Liver (tissue), 8 donors: ENCODE measurements at regions not wholly inside any gene's neighbourhood (a gene's known extent, or its start where the extent isn't known, plus 50 kb on each side); places are given as distances from the start of the nearest gene placed in this dataset.

Source experiments
- DNase-seq: peaks from one replicate; pipeline ENCODE4 v3.0.0-alpha.2; 2017; ENCODE audit warnings: low spot score
- H3K27ac ChIP-seq, 2 donors: one replicate each; pipeline ENCODE4 v1.7.0; 2013; ENCODE audit warnings: inconsistent platforms in 2 of 2, low read length in 2 of 2, control low read depth in 1 of 2, low read depth in 1 of 2, mild to moderate bottlenecking in 1 of 2
- H3K27me3 ChIP-seq, 4 donors: one replicate each; pipeline versions ENCODE4 v1.6.1 to v1.7.0; 2013; ENCODE audit warnings: low read length in 3 of 4, inconsistent platforms in 1 of 4, mild to moderate bottlenecking in 1 of 4, moderate library complexity in 1 of 4; ENCODE audit not compliant: control insufficient read depth in 4 of 4, insufficient read depth in 4 of 4
- H3K36me3 ChIP-seq, 4 donors: one replicate each; pipeline versions ENCODE4 v1.6.1 to v1.7.0; 2013; ENCODE audit warnings: low read length in 3 of 4, mild to moderate bottlenecking in 3 of 4, low read depth in 1 of 4, moderate library complexity in 1 of 4; ENCODE audit not compliant: control insufficient read depth in 4 of 4, insufficient read depth in 3 of 4
- H3K4me1 ChIP-seq, 4 donors: one replicate each; pipeline versions ENCODE4 v1.6.1 to v1.7.0; 2013; ENCODE audit warnings: low read length in 3 of 4, mild to moderate bottlenecking in 3 of 4, moderate library complexity in 1 of 4; ENCODE audit not compliant: control insufficient read depth in 4 of 4, insufficient read depth in 4 of 4
- H3K4me3 ChIP-seq, 3 donors: one replicate each; pipeline versions ENCODE4 v1.6.1 to v1.7.0; 2013; ENCODE audit warnings: low read length in 3 of 3, control low read depth in 1 of 3, low read depth in 1 of 3, mild to moderate bottlenecking in 1 of 3
- H3K9ac ChIP-seq, 2 donors: one replicate each; pipeline ENCODE4 v1.7.0; 2013; ENCODE audit warnings: low read length in 2 of 2, mild to moderate bottlenecking in 2 of 2, moderate library complexity in 2 of 2, control low read depth in 1 of 2, low read depth in 1 of 2
- H3K9me3 ChIP-seq, 4 donors: one replicate each; pipeline versions ENCODE4 v1.6.1 to v1.7.0; 2013; ENCODE audit warnings: low read length in 3 of 4; ENCODE audit not compliant: control insufficient read depth in 4 of 4
- ATF3 ChIP-seq: IDR thresholded peaks from 2 replicates; pipeline ENCODE4 v1.6.1; 2016; ENCODE audit warnings: antibody characterized with exemption
- FOXA1 ChIP-seq: IDR thresholded peaks from 2 replicates; pipeline ENCODE4 v1.6.1; 2016; ENCODE audit warnings: antibody characterized with exemption
- FOXA2 ChIP-seq: IDR thresholded peaks from 2 replicates; pipeline ENCODE4 v1.6.1; 2016; ENCODE audit warnings: antibody characterized with exemption
- GABPA ChIP-seq, 2 donors: IDR thresholded peaks in 1 of 2; conservative IDR thresholded peaks in 1 of 2; 2 replicates each; pipeline ENCODE4 v1.6.1; 2016; ENCODE audit warnings: antibody characterized with exemption in 2 of 2, mild to moderate bottlenecking in 1 of 2, moderate library complexity in 1 of 2
- HNF4A ChIP-seq, 2 donors: conservative IDR thresholded peaks; 2 replicates each; pipeline ENCODE4 v1.6.1; 2016; ENCODE audit warnings: antibody characterized with exemption in 2 of 2, mild to moderate bottlenecking in 2 of 2
- HNF4G ChIP-seq: IDR thresholded peaks from 2 replicates; pipeline ENCODE4 v1.6.1; 2016; ENCODE audit warnings: antibody characterized with exemption
- JUND ChIP-seq, 2 donors: IDR thresholded peaks; 2 replicates each; pipeline ENCODE4 v1.6.1; 2016; ENCODE audit warnings: antibody characterized with exemption in 2 of 2
- MAX ChIP-seq: IDR thresholded peaks from 2 replicates; pipeline ENCODE4 v1.6.1; 2016; ENCODE audit warnings: antibody characterized with exemption
- RAD21 ChIP-seq, 2 donors: IDR thresholded peaks; 2 replicates each; pipeline ENCODE4 v1.6.1; 2016; ENCODE audit warnings: antibody characterized with exemption in 2 of 2, mild to moderate bottlenecking in 2 of 2
- RXRA ChIP-seq, 2 donors: IDR thresholded peaks; 2 replicates each; pipeline ENCODE4 v1.6.1; 2017 to 2018; ENCODE audit warnings: antibody characterized with exemption in 2 of 2, mild to moderate bottlenecking in 1 of 2
- SP1 ChIP-seq: IDR thresholded peaks from 2 replicates; pipeline ENCODE4 v1.6.1; 2018; ENCODE audit warnings: antibody characterized with exemption, mild to moderate bottlenecking
- TAF1 ChIP-seq: conservative IDR thresholded peaks from 2 replicates; pipeline ENCODE4 v1.6.1; 2016; ENCODE audit warnings: antibody characterized with exemption, mild to moderate bottlenecking
- YY1 ChIP-seq: IDR thresholded peaks from 2 replicates; pipeline ENCODE4 v1.6.1; 2016; ENCODE audit warnings: antibody characterized with exemption, mild to moderate bottlenecking
- ZBTB33 ChIP-seq: IDR thresholded peaks from 2 replicates; pipeline ENCODE4 v1.6.1; 2016; ENCODE audit warnings: antibody characterized with exemption
- WGBS: extraction: QIAGEN DNeasy Blood & Tissue Kit; methylation state at CpG from one replicate; pipeline ENCODE4 v1.1.7; 2013; 5-methylcytosine and 5-hydroxymethylcytosine counted together
- TF ChIP-seq, protein P1 (sequence below): IDR thresholded peaks from 2 replicates; pipeline ENCODE4 v1.6.1; 2016; ENCODE audit warnings: antibody characterized with exemption, mild to moderate bottlenecking
- TF ChIP-seq, protein P2 (sequence below): fragments of 150-350 bp; IDR thresholded peaks from 2 replicates; pipeline ENCODE4 v1.5.1; 2017; ENCODE audit warnings: improper control_type of control experiment, low read depth, low read length; ENCODE audit not compliant: missing input control
- donor health status: healthy.
- donor health status: healthy.
- donor health status: healthy.
- donor health status: healthy.
- donor health status: healthy.

- TF ChIP-seq SP1 = no peak
- no peak for TF ChIP-seq FOXA1
- TF ChIP-seq ZBTB33 = no peak
- TF ChIP-seq RAD21 (IDR thresholded peaks at IDR 0.05) = no peak
- no peak for TF ChIP-seq FOXA2
- no peak for TF ChIP-seq HNF4A (conservative IDR thresholded peaks at IDR 0.05)
- no peak for TF ChIP-seq YY1
- TF ChIP-seq MAX = no peak
- no peak for TF ChIP-seq HNF4G
- Histone ChIP-seq H3K9ac (no peak overlapping the region), H3K4me1 (no peaks in the 10 kb centered on the region), H3K36me3 (no peaks in the 10 kb centered on the region), H3K9me3 (no peaks in the 10 kb centered on the region), H3K27me3 (no peaks in the 10 kb centered on the region), H3K27ac (no peak overlapping the region), H3K4me3 (no peak overlapping the region)
- no peak for DNase-seq
- WGBS = 90% methylated on average over 6 of the region's 6 CpGs
These were observed 92.1 kb downstream of the TRIM42 start for GRCh38 chr3:140769951-140770350.

DNA sequence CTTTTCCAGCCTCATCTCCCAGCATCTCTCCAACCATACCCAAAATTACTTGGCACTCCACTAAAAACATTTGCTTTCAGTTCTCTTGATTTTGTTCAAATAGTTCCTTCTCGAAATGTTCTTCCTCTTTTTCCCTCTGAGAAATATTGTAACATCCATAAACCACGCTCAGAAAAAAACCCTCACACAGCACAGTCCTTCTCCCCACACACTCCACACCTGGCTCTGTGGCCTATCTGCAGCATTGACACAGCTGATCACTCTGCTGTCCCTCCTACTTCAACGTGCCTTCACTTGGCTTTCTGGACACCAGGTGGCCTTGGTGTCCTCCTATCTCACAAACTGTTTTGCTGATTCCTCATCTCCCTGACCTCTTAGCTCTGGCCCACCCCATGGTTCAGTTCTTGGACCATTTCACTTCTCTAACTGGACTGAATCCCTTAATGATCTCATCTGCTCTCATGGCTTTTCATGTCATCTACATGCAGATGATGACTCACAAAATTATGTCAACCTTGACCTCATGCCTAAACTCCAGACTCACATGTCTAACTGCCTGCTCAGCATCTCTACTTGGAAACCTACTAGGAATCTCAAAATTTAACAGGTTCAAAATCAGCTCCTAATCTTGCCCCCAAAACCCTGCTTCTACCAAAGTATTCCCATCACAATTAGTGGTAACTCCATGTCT lies 93.3 kb downstream of the TRIM42 start:
- TF ChIP-seq JUND (IDR thresholded peaks at IDR 0.05) (no peak), SP1 (no peak), GABPA (IDR thresholded peaks at IDR 0.05 in 1 of 2, conservative IDR thresholded peaks at IDR 0.05 in 1 of 2) (no peak), FOXA1 (no peak), FOXA2 (no peak), ATF3 (no peak), ZBTB33 (no peak), TAF1 (no peak), HNF4A (conservative IDR thresholded peaks at IDR 0.05) (no peak), HNF4G (no peak), YY1 (no peak), RXRA (IDR thresholded peaks at IDR 0.05) (no peak)
- TF ChIP-seq, protein P1, sequence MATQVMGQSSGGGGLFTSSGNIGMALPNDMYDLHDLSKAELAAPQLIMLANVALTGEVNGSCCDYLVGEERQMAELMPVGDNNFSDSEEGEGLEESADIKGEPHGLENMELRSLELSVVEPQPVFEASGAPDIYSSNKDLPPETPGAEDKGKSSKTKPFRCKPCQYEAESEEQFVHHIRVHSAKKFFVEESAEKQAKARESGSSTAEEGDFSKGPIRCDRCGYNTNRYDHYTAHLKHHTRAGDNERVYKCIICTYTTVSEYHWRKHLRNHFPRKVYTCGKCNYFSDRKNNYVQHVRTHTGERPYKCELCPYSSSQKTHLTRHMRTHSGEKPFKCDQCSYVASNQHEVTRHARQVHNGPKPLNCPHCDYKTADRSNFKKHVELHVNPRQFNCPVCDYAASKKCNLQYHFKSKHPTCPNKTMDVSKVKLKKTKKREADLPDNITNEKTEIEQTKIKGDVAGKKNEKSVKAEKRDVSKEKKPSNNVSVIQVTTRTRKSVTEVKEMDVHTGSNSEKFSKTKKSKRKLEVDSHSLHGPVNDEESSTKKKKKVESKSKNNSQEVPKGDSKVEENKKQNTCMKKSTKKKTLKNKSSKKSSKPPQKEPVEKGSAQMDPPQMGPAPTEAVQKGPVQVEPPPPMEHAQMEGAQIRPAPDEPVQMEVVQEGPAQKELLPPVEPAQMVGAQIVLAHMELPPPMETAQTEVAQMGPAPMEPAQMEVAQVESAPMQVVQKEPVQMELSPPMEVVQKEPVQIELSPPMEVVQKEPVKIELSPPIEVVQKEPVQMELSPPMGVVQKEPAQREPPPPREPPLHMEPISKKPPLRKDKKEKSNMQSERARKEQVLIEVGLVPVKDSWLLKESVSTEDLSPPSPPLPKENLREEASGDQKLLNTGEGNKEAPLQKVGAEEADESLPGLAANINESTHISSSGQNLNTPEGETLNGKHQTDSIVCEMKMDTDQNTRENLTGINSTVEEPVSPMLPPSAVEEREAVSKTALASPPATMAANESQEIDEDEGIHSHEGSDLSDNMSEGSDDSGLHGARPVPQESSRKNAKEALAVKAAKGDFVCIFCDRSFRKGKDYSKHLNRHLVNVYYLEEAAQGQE = no peak
- TF ChIP-seq, protein P2, sequence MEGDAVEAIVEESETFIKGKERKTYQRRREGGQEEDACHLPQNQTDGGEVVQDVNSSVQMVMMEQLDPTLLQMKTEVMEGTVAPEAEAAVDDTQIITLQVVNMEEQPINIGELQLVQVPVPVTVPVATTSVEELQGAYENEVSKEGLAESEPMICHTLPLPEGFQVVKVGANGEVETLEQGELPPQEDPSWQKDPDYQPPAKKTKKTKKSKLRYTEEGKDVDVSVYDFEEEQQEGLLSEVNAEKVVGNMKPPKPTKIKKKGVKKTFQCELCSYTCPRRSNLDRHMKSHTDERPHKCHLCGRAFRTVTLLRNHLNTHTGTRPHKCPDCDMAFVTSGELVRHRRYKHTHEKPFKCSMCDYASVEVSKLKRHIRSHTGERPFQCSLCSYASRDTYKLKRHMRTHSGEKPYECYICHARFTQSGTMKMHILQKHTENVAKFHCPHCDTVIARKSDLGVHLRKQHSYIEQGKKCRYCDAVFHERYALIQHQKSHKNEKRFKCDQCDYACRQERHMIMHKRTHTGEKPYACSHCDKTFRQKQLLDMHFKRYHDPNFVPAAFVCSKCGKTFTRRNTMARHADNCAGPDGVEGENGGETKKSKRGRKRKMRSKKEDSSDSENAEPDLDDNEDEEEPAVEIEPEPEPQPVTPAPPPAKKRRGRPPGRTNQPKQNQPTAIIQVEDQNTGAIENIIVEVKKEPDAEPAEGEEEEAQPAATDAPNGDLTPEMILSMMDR = no peak

More for the DNA sequence above, 93.3 kb downstream of the TRIM42 start:
- Histone ChIP-seq H3K27ac (no peak overlapping the region), H3K9me3 (no peaks in the 10 kb centered on the region), H3K4me3 (no peak overlapping the region), H3K27me3 (no peaks in the 10 kb centered on the region), H3K4me1 (no peaks in the 10 kb centered on the region), H3K36me3 (no peaks in the 10 kb centered on the region), H3K9ac (no peak overlapping the region)
- WGBS = 64% methylated on average over 3 of the region's 3 CpGs
- DNase-seq = no peak
